ENCODE measurements at regions not wholly inside any gene's neighbourhood (a gene's known extent, or its start where the extent isn't known, plus 50 kb on each side); places are given as distances from the start of the nearest gene placed in this dataset.

GRCh38 chr12:115489253-115489652 lies 788.2 kb downstream of the MED13L start:
- TF ChIP-seq CSDC2 (CRISPR knock-in tag; IDR thresholded peaks at IDR 0.05) (no peak), ZNF70 (CRISPR knock-in tag; IDR thresholded peaks at IDR 0.05) (no peak), PATZ1 (CRISPR knock-in tag; IDR thresholded peaks at IDR 0.05; ENCODE audit: borderline replicate concordance) (no peak), BACH2 (CRISPR knock-in tag; IDR thresholded peaks at IDR 0.05; ENCODE audit: borderline replicate concordance) (no peak)
- ATAC-seq, result no peak

GRCh38 chr12:115485967-115486366 lies 791.5 kb downstream of the MED13L start:
- no peak for ATAC-seq
- no peak for TF ChIP-seq CSRNP3 (CRISPR knock-in tag; IDR thresholded peaks at IDR 0.05)
- TF ChIP-seq PPARA (CRISPR knock-in tag; IDR thresholded peaks at IDR 0.05; ENCODE audit: borderline replicate concordance), result no peak
- TF ChIP-seq ZNF8 (CRISPR knock-in tag; IDR thresholded peaks at IDR 0.05), result no peak
- no peak for TF ChIP-seq CREB5 (CRISPR knock-in tag; IDR thresholded peaks at IDR 0.05; ENCODE audit: low read depth)
- TF ChIP-seq PATZ1 (CRISPR knock-in tag; IDR thresholded peaks at IDR 0.05; ENCODE audit: borderline replicate concordance), result no peak
- no peak for TF ChIP-seq POU6F1 (CRISPR knock-in tag; IDR thresholded peaks at IDR 0.05; ENCODE audit: borderline replicate concordance, low read depth)
- TF ChIP-seq ZFP3 (CRISPR knock-in tag; IDR thresholded peaks at IDR 0.05), result no peak
- no peak for TF ChIP-seq RARB (CRISPR knock-in tag; IDR thresholded peaks at IDR 0.05)
- no peak for TF ChIP-seq GLIS3 (CRISPR knock-in tag; IDR thresholded peaks at IDR 0.05)
- TF ChIP-seq BACH2 (CRISPR knock-in tag; IDR thresholded peaks at IDR 0.05; ENCODE audit: borderline replicate concordance), result no peak
- no peak for TF ChIP-seq CSDC2 (CRISPR knock-in tag; IDR thresholded peaks at IDR 0.05)
- no peak for TF ChIP-seq ESRRG (CRISPR knock-in tag; IDR thresholded peaks at IDR 0.05)
- TF ChIP-seq TOX (CRISPR knock-in tag; IDR thresholded peaks at IDR 0.05; ENCODE audit: borderline replicate concordance), result no peak
- TF ChIP-seq ZC3H10 (CRISPR knock-in tag; IDR thresholded peaks at IDR 0.05), result no peak
- no peak for TF ChIP-seq ISL1 (CRISPR knock-in tag; IDR thresholded peaks at IDR 0.05)
- TF ChIP-seq OSR1 (CRISPR knock-in tag; IDR thresholded peaks at IDR 0.05), result no peak
- TF ChIP-seq ZFP30 (CRISPR knock-in tag; IDR thresholded peaks at IDR 0.05), result no peak
- TF ChIP-seq ARNTL (CRISPR knock-in tag; IDR thresholded peaks at IDR 0.05; ENCODE audit: borderline replicate concordance, low read depth), result no peak
- TF ChIP-seq ZNF70 (CRISPR knock-in tag; IDR thresholded peaks at IDR 0.05), result no peak

- no peak for ATAC-seq
- TF ChIP-seq GLIS3 (CRISPR knock-in tag; IDR thresholded peaks at IDR 0.05) (no peak), ZNF8 (CRISPR knock-in tag; IDR thresholded peaks at IDR 0.05) (no peak), ZNF70 (CRISPR knock-in tag; IDR thresholded peaks at IDR 0.05) (no peak), TCF4 (CRISPR knock-in tag; IDR thresholded peaks at IDR 0.05; ENCODE audit: borderline replicate concordance) (no peak), RARB (CRISPR knock-in tag; IDR thresholded peaks at IDR 0.05) (no peak), POU6F1 (CRISPR knock-in tag; IDR thresholded peaks at IDR 0.05; ENCODE audit: borderline replicate concordance, low read depth) (no peak), ZFP3 (CRISPR knock-in tag; IDR thresholded peaks at IDR 0.05) (no peak), ISL1 (CRISPR knock-in tag; IDR thresholded peaks at IDR 0.05) (no peak), PATZ1 (CRISPR knock-in tag; IDR thresholded peaks at IDR 0.05; ENCODE audit: borderline replicate concordance) (no peak), ZC3H10 (CRISPR knock-in tag; IDR thresholded peaks at IDR 0.05) (no peak), SNAI2 (CRISPR knock-in tag; IDR thresholded peaks at IDR 0.05) (no peak), BACH2 (CRISPR knock-in tag; IDR thresholded peaks at IDR 0.05; ENCODE audit: borderline replicate concordance) (no peak), ESRRG (CRISPR knock-in tag; IDR thresholded peaks at IDR 0.05) (no peak), ARNTL (CRISPR knock-in tag; IDR thresholded peaks at IDR 0.05; ENCODE audit: borderline replicate concordance, low read depth) (no peak), CREB5 (CRISPR knock-in tag; IDR thresholded peaks at IDR 0.05; ENCODE audit: low read depth) (no peak)
Measured at GRCh38 chr12:115485503-115485902, 792.0 kb downstream of the MED13L start.
